Karpas-422 (cell line): ENCODE measurements at regions not wholly inside any gene's neighbourhood (a gene's known extent, or its start where the extent isn't known, plus 50 kb on each side); places are given as distances from the start of the nearest gene placed in this dataset.

Experiments
- DNase-seq: peaks from one replicate; pipeline ENCODE4 v3.0.0-alpha.2; 2015
- H2AFZ ChIP-seq: fragments of 200-600 bp; sonication (generic); 2 replicates; pipeline ENCODE4 v1.6.1; 2014; ENCODE audit warnings: antibody characterized with exemption, low read length, mixed read lengths
- H3K27ac ChIP-seq: fragments of 200-600 bp; sonication (generic); 2 replicates; pipeline ENCODE4 v1.5.1; 2014; ENCODE audit warnings: mild to moderate bottlenecking, low read length, moderate library complexity
- H3K27me3 ChIP-seq: fragments of 200-600 bp; sonication (generic); 2 replicates; pipeline ENCODE4 v1.6.1; 2014; ENCODE audit warnings: low read length, mixed read lengths
- H3K36me3 ChIP-seq: fragments of 200-600 bp; sonication (generic); 2 replicates; pipeline ENCODE4 v1.6.1; 2014; ENCODE audit warnings: low read length, mixed read lengths; ENCODE audit not compliant: insufficient read depth
- H3K4me1 ChIP-seq: fragments of 200-600 bp; sonication (generic); 2 replicates; pipeline ENCODE4 v1.6.1; 2014; ENCODE audit warnings: mild to moderate bottlenecking, low read length, mixed read lengths
- H3K4me2 ChIP-seq: fragments of 200-600 bp; sonication (generic); 2 replicates; pipeline ENCODE4 v1.6.1; 2014; ENCODE audit warnings: low read length, low read depth, mild to moderate bottlenecking; ENCODE audit not compliant: poor library complexity, severe bottlenecking
- H3K4me3 ChIP-seq: fragments of 200-600 bp; sonication (generic); 2 replicates; pipeline ENCODE4 v1.5.1; 2014; ENCODE audit warnings: mild to moderate bottlenecking, antibody characterized with exemption, low read length, mixed read lengths
- H3K79me2 ChIP-seq: fragments of 200-600 bp; sonication (generic); 2 replicates; pipeline ENCODE4 v1.6.1; 2014; ENCODE audit warnings: mild to moderate bottlenecking, low read length, mixed read lengths
- H3K9ac ChIP-seq: fragments of 200-600 bp; sonication (generic); 2 replicates; pipeline ENCODE4 v1.6.0; 2014; ENCODE audit warnings: low read length
- H3K9me2 ChIP-seq: fragments of 200-600 bp; sonication (generic), shearing (Covaris generic); replicated peaks from 2 replicates; pipeline ENCODE4 v1.6.0; 2014; ENCODE audit warnings: mild to moderate bottlenecking, low read length, moderate library complexity; ENCODE audit not compliant: insufficient read depth
- H3K9me3 ChIP-seq: fragments of 300-700, 200-600 bp; sonication (generic); 2 replicates; pipeline ENCODE4 v1.6.1; 2014; ENCODE audit warnings: low read length, mixed read lengths
- H4K20me1 ChIP-seq: fragments of 200-600 bp; sonication (generic); 2 replicates; pipeline ENCODE4 v1.6.1; 2014; ENCODE audit warnings: mild to moderate bottlenecking, antibody characterized with exemption, low read length, low read depth; ENCODE audit not compliant: insufficient read depth

GRCh38 chrX:96407072-96407471 lies 277.6 kb upstream of the DIAPH2 start:
- H2AFZ ChIP-seq, result no peak overlapping the region
- H3K9me2 ChIP-seq, result no peaks in the 10 kb centered on the region; the same call in 1 of the 2 replicates
- no peak overlapping the region for H3K4me3 ChIP-seq
- H3K27ac ChIP-seq, result no peak overlapping the region
- DNase-seq, result no peak
- no peaks in the 10 kb centered on the region for H3K36me3 ChIP-seq
- no peaks in the 10 kb centered on the region; the same call in 1 of the 2 replicates for H3K9me3 ChIP-seq
- H3K9ac ChIP-seq, result no peak overlapping the region
- H3K4me2 ChIP-seq, result no peak overlapping the region
- no peaks in the 10 kb centered on the region for H3K79me2 ChIP-seq
- no peaks in the 10 kb centered on the region for H3K27me3 ChIP-seq
- no peaks in the 10 kb centered on the region for H3K4me1 ChIP-seq
- no peaks in the 10 kb centered on the region for H4K20me1 ChIP-seq

DNA sequence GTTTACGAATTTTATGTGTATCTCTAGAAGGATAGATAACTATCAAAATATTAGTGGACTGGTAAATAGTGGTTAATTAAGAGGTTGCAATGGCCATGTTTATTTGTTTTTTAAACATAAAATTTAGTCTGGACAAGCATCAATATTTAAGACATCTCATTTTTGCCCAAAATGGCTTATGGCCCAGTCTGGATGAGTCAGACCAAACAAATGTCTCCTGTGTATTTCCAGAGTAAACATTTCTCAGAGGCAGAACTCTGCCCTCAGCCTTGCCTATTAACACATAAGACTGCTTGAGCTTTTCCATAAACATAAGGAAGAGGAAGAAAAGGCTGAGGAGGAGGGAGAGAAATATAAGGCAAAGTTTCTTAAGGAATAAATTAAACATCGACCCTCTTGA lies 277.1 kb upstream of the DIAPH2 start:
- H3K4me1 ChIP-seq, result no peaks in the 10 kb centered on the region
- no peaks in the 10 kb centered on the region for H3K36me3 ChIP-seq
- no peaks in the 10 kb centered on the region; the same call in 1 of the 2 replicates for H3K9me2 ChIP-seq
- no peak overlapping the region for H3K4me2 ChIP-seq
- no peak overlapping the region for H3K4me3 ChIP-seq
- H3K79me2 ChIP-seq, result no peaks in the 10 kb centered on the region
- no peaks in the 10 kb centered on the region for H4K20me1 ChIP-seq
- H3K9me3 ChIP-seq, result peaks cover 1% of the 10 kb centered on the region
- DNase-seq, result no peak
- no peaks in the 10 kb centered on the region for H3K27me3 ChIP-seq
- H3K9ac ChIP-seq, result no peak overlapping the region
- H2AFZ ChIP-seq, result no peak overlapping the region
- no peak overlapping the region for H3K27ac ChIP-seq

DNA sequence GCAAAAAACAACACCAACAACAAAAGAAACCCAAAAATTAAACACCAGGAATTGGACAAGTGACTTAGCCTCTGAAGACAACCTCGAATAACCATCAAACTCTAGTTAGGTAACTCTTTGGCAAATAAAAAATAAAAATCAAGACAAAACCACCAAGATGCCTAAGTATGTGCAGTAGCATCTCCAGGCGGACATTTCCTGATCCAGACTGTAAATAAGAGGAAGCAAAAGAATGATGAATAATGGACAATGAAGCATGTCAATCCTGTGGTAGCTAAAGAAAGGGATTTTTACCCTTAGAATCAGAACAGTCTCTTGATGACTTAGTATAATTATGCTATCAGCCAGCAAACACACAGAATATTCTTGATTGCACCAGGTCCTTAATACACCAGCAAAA lies 276.7 kb upstream of the DIAPH2 start:
- no peak overlapping the region for H3K27ac ChIP-seq
- H2AFZ ChIP-seq, result no peak overlapping the region
- no peaks in the 10 kb centered on the region for H4K20me1 ChIP-seq
- no peaks in the 10 kb centered on the region; the same call in 1 of the 2 replicates for H3K9me2 ChIP-seq
- H3K79me2 ChIP-seq, result no peaks in the 10 kb centered on the region
- no peak overlapping the region for H3K4me3 ChIP-seq
- no peaks in the 10 kb centered on the region for H3K4me1 ChIP-seq
- peaks cover 6% of the 10 kb centered on the region for H3K9me3 ChIP-seq
- no peak for DNase-seq
- no peaks in the 10 kb centered on the region for H3K36me3 ChIP-seq
- no peaks in the 10 kb centered on the region for H3K27me3 ChIP-seq
- no peak overlapping the region for H3K9ac ChIP-seq
- no peak overlapping the region for H3K4me2 ChIP-seq

GRCh38 chrX:96410927-96411326 lies 273.7 kb upstream of the DIAPH2 start:
- H4K20me1 ChIP-seq, result no peaks in the 10 kb centered on the region
- no peak overlapping the region for H2AFZ ChIP-seq
- DNase-seq, result no peak
- H3K4me3 ChIP-seq, result no peak overlapping the region
- no peaks in the 10 kb centered on the region for H3K36me3 ChIP-seq
- no peak overlapping the region for H3K4me2 ChIP-seq
- no peaks in the 10 kb centered on the region for H3K4me1 ChIP-seq
- no peak overlapping the region for H3K9ac ChIP-seq
- H3K9me2 ChIP-seq, result no peaks in the 10 kb centered on the region; the same call in 1 of the 2 replicates
- H3K27ac ChIP-seq, result no peak overlapping the region
- no peaks in the 10 kb centered on the region for H3K27me3 ChIP-seq
- no peaks in the 10 kb centered on the region for H3K79me2 ChIP-seq
- H3K9me3 ChIP-seq, result peaks cover 10% of the 10 kb centered on the region

DNA sequence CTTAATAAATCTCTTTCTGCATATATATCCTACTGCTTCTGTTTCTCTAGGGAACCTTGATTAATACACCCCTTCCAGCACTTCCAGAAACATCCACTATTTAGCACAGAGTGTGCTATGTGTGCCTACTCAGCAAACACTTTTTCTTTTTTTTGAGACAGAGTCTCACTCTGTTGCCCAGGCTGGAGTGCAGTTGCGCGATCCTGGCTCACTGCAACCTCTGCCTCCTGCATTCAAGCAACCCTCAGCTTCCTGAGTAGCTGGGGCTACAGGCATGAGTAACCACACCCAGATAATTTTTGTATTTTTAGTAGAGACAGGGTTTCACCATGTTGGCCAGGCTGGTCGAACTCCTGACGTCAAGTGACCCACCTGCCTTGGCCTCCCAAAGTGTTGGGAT lies 266.9 kb upstream of the DIAPH2 start:
- Histone ChIP-seq H3K9me2 (no peaks in the 10 kb centered on the region), H3K4me1 (no peaks in the 10 kb centered on the region), H3K27me3 (no peaks in the 10 kb centered on the region), H3K79me2 (no peaks in the 10 kb centered on the region), H3K9me3 (peaks cover 11% of the 10 kb centered on the region), H3K36me3 (no peaks in the 10 kb centered on the region), H3K4me2 (no peak overlapping the region), H3K9ac (no peak overlapping the region), H3K27ac (no peak overlapping the region), H2AFZ (no peak overlapping the region), H3K4me3 (no peak overlapping the region), H4K20me1 (no peaks in the 10 kb centered on the region)
- no peak for DNase-seq

GRCh38 chrX:96424007-96424406 lies 260.6 kb upstream of the DIAPH2 start:
- Histone ChIP-seq H3K27me3 (no peaks in the 10 kb centered on the region), H3K9me3 (peaks cover 4% of the 10 kb centered on the region; the same call in 1 of the 2 replicates), H3K9ac (no peak overlapping the region), H3K27ac (no peak overlapping the region), H4K20me1 (no peaks in the 10 kb centered on the region), H3K36me3 (no peaks in the 10 kb centered on the region), H3K4me2 (no peak overlapping the region), H3K79me2 (no peaks in the 10 kb centered on the region), H3K4me1 (no peaks in the 10 kb centered on the region), H2AFZ (no peak overlapping the region), H3K4me3 (no peak overlapping the region), H3K9me2 (no peaks in the 10 kb centered on the region)
- no peak for DNase-seq

- no peaks in the 10 kb centered on the region for H3K4me1 ChIP-seq
- DNase-seq, result no peak
- no peaks in the 10 kb centered on the region for H3K9me2 ChIP-seq
- no peaks in the 10 kb centered on the region for H3K36me3 ChIP-seq
- no peak overlapping the region for H3K4me2 ChIP-seq
- H2AFZ ChIP-seq, result no peak overlapping the region
- H3K9ac ChIP-seq, result no peak overlapping the region
- no peaks in the 10 kb centered on the region for H3K79me2 ChIP-seq
- H3K27me3 ChIP-seq, result no peaks in the 10 kb centered on the region
- H3K9me3 ChIP-seq, result peaks cover 3% of the 10 kb centered on the region; the same call in 1 of the 2 replicates
- no peaks in the 10 kb centered on the region for H4K20me1 ChIP-seq
- H3K27ac ChIP-seq, result no peak overlapping the region
- no peak overlapping the region for H3K4me3 ChIP-seq
Measured at GRCh38 chrX:96425200-96425599, 259.4 kb upstream of the DIAPH2 start.

- Histone ChIP-seq H3K36me3 (no peaks in the 10 kb centered on the region), H3K4me3 (no peak overlapping the region), H3K27ac (no peak overlapping the region), H3K27me3 (no peaks in the 10 kb centered on the region), H3K9ac (no peak overlapping the region), H2AFZ (no peak overlapping the region), H3K9me2 (peaks cover 3% of the 10 kb centered on the region; the same call in 1 of the 2 replicates), H3K79me2 (no peaks in the 10 kb centered on the region), H3K4me1 (no peaks in the 10 kb centered on the region), H3K9me3 (no peaks in the 10 kb centered on the region), H4K20me1 (no peaks in the 10 kb centered on the region), H3K4me2 (no peak overlapping the region)
- no peak for DNase-seq
Measured at GRCh38 chrX:96430756-96431455, 253.7 kb upstream of the DIAPH2 start.
